ENCODE measurements at regions not wholly inside any gene's neighbourhood (a gene's known extent, or its start where the extent isn't known, plus 50 kb on each side); places are given as distances from the start of the nearest gene placed in this dataset.

DNA sequence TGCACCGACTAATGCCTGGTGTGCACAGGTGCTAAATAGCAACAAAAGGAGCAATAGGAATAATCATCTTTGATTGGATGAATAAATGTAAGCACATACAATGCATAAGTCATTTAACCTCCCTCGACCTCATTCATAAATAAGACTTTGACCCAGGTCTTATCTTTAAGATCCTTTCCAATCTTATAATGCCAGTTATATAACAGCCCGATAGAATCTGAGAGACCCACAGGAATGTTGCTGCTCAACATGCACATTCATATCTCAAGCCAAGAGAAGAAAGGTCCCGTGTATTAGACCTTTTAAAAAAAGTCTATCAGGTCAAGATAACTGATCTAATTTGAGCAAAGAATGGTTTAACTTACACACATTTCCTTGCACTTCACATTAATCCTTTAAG, 146.8 kb upstream of the SOX9 start:
- DNase-seq (ENCODE audit: low spot score): no peak

DNA sequence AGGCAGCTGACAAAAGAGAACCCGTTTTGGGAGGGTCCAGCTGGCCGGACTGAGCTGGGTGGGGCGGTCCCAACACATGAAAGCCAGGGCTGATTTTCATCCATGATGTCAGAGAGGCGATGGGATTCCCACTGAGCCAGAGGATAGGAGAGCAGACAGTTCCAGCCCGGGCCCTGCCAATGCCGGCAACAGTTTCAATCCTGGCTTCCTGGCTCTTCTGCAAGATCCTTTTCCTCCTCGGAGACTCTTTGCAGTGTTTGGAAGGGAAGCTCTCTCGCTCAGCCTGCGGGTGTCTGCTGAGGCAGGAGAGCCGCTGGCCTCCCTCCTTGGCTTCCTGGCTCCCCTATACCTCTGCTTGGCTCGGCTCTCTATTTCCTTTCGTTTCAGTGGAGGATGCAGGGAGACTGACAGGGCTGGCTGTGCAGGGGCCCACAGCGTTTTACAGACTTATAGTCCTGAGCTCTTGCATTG, 145.5 kb upstream of the SOX9 start:
- peak; percentile 60 for DNase-seq (ENCODE audit: low spot score)

DNA sequence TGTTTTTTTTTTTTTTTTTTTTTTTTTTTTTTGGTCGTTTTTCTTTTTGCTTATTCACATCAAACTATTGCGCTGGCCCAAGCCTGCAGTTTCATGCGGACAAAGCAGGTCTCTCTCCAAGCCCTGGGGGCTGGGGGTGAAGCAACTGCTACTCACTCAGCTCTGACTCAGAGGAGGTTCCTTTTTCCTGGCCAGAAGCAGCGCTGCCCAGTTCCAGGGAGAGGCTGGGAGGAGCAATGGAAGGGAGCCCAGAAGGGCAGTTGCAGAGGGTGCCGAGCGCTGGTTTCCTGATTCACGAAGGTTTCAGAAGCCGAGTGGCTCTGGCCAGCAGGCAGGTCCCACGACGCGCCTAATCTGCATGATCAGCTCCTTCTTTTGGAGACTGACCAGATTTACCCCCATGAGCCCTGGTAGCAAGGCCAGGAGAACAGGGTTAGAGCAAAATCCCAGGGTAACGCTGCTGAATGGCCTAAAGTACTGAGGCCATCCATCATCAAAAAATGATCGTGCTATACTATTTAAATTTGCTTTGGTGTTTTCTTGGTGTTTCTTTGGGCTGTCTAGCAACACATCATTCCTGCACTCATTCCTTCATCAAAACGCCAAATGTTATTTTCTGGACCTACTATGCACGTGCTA, 144.7 kb upstream of the SOX9 start:
- DNase-seq (ENCODE audit: low spot score): peak; percentile 97

DNA sequence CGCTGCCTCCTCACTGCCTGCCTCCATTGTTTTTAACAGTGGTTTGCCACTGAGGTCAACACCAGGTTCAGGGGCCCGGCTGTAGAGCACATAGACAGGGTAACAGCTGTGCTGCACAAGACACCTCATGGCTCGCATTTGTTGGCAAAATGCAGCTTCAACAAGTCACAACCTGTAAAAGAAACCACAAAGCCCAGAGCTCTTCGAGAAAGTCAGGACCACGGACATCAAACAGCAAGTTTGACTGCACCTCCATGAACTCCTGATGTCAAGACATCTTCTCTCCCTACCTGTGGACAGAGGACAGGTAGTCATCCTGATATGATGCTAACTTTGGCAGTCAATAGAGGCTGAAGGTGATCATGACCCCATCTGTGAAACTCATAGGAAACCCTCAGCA, 142.4 kb upstream of the SOX9 start:
- DNase-seq (ENCODE audit: low spot score): no peak

DNA sequence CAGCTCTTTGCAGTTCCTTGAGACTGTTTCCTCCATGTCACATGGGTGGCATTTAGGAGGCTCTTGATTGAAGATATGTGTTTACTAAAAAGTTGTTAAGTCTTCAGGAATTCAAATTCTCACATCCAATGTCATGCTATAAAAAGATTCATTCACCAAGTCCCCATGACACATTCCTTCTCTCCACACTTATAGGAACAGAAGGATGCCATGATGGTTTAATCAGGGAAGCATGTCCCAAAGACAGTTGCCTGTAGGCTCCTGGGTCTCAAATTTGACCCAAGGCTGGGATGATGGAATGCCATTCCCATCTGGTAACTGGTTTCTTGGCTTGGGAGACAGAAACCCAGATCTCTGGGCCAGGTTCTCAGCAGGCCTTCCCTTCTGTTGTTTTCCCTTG, 140.6 kb upstream of the SOX9 start:
- no peak for DNase-seq (ENCODE audit: low spot score)

DNA sequence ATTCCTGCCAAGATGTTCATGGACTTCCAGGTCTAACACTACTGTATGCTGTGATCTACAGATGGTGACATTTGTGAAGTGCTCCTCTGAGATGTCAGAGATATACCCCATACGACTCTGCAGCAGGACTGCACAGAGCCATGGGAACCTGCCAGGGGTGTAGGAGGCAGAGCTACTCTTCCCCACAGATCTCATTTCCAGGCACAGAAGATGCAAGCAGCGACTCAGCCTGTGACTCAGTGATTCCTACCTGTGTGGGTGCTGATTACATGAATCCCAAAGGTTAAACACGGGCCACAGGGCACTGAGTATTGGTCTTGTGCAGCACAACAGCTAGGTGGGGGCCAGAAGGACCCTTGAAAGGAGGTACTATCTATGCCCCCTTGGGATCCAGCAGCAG, 137.0 kb upstream of the SOX9 start:
- DNase-seq (ENCODE audit: low spot score): no peak

DNA sequence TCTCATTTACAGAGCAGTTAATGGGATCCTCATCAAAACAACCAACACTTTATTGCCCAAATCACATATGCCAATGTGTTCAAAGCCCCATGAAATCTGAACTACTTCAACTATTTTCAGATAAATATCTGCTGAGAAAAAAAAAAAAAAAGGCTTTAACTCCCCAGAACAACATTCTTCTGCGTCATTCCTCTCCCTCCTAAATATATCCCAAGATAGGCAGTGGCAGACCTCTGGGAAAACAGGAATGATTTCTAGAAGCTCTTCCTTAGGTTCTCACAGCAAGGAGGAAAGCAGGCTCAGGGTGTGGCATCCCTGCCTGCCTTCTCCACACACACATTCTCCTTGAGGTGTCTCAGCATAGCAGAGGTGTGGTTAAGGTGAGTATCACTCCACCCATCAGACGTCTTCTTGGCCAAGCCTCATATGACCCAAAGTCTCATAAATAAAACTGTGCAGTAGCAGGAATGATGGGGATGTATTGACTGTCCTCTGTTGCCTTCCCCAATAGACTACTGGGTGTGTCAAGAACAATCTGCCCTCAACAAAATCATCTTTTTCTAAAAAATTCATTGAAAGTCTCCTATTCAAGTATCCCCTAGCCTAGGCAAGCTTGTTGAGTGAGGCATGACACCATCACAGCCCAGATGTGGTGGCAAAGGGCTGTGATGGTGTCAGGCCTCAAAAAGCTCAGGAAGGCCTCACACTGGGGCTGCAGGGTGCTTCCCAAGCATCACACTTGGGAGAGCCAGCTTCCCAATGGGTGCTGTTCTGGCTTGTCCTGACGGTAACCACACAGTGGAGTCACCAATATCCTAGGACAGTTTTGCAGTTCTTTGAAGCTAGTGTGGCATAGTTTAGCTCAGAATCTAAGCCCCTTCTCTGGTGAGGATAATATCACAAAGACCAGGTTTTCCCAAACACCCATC, 135.4 kb upstream of the SOX9 start:
- no peak for DNase-seq (ENCODE audit: low spot score)

DNA sequence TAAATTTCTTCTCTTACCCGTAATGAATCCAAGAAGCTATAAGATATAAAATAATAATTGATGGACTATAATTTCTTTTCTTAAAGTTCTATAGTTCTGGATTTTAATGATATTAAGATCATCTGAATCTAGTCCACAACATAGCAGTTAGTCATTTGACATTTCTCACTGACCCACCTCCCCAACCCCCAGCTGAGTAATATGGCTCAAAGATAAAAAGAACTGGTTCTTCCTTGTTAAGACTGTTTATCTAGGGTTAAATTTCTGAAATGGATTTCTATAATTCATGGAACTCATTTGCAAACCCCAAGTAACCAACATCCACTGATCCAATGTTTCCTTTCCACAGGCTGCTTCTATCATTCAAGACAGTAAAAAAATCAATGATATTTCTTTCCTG, 133.9 kb upstream of the SOX9 start:
- no peak for DNase-seq (ENCODE audit: low spot score)

DNA sequence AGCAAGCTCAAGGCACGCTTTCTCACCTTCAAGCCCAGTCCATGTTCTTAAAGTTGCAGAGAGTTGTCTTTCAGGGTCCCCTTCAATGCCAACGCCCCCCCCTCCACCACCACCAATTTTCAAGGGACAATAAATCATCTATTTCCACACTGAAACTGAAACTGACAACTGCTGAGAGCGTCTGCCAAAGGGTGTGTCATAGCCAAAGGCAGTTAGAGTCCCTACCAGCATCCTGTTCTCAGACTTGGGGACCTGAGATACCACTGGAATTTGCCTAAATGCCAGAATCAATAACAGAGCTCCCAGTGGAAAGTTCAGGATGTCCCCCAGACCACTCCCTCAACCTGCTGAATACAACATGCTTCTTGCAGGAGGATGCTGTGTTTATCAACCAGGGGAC, 133.2 kb upstream of the SOX9 start:
- DNase-seq (ENCODE audit: low spot score): peak; percentile 18

DNA sequence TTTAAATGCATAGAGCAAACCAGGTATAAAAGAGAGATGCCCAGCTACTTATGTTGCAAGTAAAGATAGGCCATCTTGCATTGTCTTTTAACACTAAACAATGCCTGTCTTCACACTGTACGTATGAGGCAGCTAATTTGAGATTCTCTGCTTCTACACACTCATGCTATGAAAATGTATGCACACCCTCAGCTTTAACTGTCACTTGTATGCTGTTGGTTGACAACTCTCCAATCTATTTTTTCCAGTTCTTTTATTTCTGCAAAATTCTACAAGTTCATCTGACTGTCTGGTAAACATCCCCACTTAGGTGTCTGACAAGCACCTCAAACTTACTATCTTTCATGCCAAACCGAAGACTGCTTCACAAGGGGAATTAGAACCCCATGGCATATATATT, 131.7 kb upstream of the SOX9 start:
- no peak for DNase-seq (ENCODE audit: low spot score)

DNA sequence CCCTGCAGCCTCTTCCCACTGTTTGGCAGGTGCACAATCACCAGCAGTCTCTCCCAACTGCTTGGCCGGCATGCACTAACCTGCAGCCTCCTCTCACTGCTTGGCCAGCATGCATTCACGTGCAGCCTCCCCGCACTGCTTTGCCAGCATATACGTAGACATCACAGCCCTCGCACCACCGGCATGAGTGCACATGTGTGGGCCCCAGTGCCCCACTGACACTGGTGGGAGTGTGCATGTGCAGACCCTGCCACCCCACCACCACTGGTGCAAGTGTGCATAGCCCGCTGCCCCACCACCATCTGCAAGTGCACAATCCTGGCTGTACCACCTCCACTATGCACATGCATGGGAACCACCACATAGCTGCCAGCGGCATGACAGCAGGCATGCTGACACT, 127.5 kb upstream of the SOX9 start:
- no peak for DNase-seq (ENCODE audit: low spot score)

DNA sequence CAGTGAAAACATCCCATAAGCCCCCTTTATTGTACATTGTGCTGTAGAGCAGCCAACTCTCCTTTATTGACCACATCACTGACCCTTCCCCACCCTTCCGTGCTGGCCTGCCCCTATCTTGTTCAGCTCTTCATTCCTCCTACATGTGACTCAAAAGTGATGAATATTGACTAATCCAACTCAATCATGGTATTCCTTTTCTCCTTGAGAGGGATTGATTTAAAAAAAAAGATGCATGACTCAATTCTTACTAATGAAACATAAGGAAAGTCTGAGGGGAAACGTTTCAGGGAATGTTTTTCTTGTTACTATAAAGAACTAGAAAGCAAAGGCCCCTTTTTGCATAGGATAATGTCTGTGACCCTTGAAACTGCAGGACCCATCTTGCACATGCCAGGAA, 125.2 kb upstream of the SOX9 start:
- peak; percentile 6 for DNase-seq (ENCODE audit: low spot score)

DNA sequence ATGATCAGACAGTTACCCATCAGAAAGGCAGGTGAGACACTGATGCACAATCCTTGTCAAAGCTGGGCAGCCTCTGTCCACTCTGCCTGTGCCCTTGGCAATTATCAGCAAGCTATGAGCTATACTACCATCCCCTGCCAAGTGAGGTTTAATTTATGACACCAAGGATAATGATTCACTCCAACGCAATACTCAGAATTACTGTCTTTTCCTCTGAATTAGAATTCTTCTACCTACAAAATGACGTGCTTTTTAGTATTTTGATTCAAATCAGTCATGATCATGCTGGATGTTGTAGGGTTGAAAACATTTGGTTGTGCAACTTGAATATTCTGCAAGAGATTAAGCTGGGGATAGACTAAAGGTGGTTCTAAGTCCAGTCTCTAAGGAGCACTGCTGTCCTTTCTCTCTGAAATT, 116.8 kb upstream of the SOX9 start:
- peak; percentile 35 for DNase-seq (ENCODE audit: low spot score)

DNA sequence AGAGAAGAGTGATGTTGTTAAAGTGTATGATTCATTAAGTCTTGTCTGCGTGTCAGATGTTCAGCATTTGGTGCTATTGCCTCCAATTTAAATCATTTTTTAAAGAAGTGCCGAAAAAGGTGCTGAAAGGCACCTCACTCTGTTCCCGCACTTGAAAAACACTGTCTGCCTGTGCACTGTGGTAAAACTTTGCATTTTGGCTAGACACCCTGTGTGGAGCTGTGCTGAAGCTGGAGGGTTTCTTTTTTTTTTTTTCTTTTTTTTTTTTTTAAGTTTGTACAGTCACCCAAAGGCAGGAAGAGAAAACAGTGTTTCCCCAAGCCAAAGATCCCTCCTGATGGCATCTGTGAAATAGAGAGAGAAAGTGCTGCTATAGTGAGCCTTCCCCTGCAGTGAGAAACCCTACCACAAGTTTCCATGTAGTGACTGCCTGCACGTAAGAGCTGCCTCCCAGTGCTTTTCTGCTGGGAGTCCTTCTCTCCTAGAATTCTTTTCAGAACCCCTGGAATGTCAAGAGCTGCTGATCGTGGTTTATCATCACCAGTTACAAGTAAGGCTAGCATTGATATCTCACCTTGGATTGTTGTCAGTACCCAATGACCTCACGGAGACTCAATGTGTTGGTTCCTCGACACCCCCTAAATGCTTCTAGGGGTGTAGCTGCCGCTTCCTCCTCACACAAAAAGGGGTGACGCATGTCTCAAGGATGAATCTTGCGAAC, 116.0 kb upstream of the SOX9 start:
- peak; percentile 36 for DNase-seq (ENCODE audit: low spot score)

DNA sequence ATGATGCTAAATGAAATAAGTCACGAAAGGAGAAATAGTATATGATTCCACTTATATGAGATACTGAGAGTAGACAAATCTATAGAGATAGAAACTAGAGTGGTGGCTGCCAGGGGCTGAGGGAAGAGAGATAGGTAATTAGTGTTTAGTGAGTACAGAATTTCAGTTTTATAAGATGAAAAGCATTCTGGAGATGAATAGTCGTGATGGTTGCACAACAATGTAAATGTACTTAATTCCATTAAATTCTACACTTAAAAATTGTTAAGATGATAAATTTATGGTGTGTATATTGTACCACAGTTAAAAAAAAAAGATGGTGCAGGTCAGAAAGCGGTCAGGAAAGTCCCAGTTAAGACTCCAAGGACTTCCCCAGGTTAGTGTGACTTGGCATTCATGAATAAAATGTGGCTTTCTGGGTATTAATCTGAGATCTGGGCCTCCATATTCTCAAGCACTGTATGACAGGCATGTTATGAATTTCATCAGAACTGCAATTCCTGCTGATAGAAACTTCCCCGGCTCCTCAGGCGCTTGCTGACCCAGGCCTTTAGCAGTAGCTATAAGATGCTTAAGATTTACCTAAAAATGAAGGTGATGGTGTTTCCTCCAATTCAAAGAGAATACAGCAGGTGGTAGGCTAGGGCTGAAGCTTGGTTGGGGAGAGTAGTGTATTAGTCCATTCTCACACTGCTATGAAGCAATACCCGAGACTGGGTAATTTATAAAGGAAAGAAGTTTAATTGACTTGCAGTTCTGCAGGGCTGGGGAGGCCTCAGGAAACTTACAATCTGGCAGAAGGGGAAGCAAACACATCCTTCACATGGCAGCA, 115.3 kb upstream of the SOX9 start:
- no peak for DNase-seq (ENCODE audit: low spot score)

DNA sequence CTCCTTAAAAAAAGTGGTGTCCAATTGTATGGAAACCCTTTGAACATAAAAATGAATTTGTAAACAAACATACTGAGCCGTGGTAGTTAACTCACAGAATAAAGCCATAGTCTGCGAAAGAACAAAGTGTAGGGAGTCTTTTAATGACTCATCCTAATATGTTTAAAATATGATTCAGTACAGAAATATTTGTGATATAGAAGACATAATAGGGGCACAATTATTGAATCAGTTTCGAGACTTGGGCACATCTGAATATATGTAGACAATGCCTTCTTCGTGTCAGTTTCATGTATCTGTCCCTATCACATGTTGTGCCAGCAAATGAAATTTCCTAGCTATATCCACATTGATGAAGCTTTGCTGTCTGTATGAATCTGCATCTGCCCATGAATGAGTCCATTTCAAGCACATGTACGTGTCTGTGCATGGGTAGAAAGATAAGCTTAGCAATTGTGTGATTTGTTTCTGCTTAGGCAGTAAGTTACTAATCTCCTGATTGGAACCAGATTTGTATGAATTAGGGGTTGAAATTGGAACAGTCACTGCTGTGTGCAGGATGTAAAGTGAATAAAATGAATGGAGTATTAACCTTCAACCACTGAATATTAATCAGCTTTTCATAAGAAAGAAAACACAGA, 112.5 kb upstream of the SOX9 start:
- DNase-seq (ENCODE audit: low spot score): no peak

DNA sequence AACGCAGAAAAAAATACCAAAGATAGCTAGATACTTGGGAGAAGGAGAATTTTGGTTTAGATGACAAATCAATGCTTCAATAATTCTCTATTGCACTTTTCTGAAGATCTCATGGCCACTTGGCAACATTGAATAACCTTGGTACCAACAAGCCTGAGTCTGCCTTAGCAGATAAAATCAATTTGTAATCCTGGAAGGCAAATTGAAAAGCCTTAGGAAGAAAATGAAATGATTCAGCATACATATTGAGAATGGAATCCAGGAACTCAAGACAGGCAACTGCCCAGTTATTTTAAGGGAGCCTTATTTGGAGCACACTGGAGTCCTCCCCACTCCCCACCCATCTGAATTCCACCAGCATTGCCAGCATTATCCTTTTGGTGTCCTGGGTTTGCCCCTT, 109.3 kb upstream of the SOX9 start:
- DNase-seq (ENCODE audit: low spot score): no peak

DNA sequence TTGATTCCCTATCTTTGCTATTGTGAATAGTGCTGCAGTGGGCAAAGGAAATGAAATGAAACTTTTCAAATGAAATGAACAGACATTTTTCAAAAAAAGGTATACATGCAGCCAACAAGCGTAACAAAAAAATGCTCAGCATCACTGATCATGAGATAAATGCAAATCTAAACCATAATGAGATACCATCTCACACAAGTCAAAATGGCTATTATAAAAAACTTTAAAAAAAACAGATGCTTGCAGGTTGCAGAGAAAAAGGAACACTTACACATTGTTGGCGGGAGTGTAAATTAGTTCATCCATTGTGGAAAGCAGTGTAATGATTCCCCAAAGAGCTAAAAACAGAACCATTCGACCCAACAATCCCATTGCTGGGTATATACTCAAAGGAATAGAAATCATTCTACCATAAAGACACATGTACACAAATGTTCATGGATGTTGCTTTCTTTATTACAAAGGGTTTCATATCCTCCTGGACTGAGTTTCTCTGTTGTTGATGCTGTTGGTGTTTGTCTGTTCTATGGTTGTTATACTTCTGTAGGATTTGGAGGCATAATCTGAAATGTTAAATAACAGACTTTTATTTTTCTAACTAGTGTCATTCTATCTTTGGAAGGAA, 99.3 kb upstream of the SOX9 start:
- no peak for DNase-seq (ENCODE audit: low spot score)

DNA sequence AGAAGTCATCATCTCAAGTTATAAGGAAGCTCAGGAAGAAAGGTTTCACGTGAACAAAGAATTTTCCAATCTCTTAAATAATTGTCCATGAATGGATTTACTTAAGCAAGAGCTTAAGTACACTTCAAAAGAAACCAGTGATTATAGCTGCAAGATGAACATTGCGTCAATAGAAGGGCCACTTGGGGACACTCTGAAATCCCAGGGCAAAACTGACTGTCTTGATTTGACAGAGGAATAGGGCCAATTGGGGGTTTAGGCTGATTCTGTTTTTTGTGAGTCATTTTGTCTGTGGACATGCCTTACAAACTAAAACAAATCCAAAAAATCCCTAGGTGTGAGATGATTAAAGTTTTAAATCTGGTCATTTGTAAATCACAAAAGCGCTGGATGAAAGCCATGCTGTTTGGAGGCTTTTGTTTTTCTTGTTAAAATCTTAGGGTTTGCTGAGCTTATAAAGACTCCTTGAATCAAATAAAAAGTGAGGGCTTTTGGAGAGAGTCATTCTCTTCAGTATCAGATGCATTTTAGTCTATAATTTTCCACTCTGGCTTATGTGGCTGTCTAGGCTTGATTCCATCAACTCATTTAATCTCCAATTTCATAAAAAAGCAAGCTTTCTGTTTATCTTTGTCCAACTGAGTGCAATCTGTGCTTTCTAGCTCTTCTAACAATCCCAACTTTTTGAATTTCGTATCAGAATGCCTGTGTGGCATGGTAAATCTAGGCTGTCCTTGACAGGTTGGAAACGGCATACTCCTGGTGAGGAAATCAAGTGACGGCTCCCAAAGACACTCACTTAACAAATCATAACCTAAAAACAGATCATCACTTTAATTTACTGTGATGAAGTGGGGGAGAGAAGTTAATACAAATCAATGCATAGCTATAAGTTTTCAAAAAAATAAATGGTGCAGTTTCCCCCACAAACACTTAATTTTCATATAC, 98.2 kb upstream of the SOX9 start:
- DNase-seq (ENCODE audit: low spot score): no peak

DNA sequence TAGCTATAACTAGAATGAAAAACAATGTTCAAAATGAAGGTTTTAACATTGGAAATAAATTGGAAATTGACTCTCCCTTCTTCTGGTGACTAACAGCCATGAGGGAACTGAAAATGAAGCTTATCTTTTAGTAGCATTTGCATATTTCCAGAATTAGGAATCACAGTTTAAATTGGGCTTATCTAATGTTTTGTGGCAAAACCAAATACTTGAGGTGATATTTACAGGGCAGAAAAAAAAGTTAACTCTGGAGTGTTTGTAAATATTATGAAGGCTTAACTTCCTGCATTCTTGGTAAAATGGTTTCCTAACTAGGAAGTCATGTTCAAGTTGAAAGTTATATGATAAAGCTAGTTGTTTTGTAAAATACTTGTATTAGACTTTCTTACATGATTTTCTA, 96.4 kb upstream of the SOX9 start:
- DNase-seq (ENCODE audit: low spot score): no peak

Data from AG08395 (cell line).